Testis (tissue), 2 donors: ENCODE measurements at regions not wholly inside any gene's neighbourhood (a gene's known extent, or its start where the extent isn't known, plus 50 kb on each side); places are given as distances from the start of the nearest gene placed in this dataset.

Experiments
- CTCF ChIP-seq, 3 experiments: fragments of 450-650 bp in 2 of 3; fragments of 200-600 bp in 1 of 3; sonication (generic) in 1 of 3; IDR thresholded peaks; one replicate each; pipeline ENCODE4 v1.5.1; 2016 to 2019; ENCODE audit warnings: antibody characterized with exemption in 3 of 3, mild to moderate bottlenecking in 2 of 3, moderate library complexity in 1 of 3
- POLR2A ChIP-seq: fragments of 450-650 bp; IDR thresholded peaks from one replicate; pipeline ENCODE4 v1.6.1; 2017; ENCODE audit warnings: antibody characterized with exemption, mild to moderate bottlenecking, moderate library complexity

DNA sequence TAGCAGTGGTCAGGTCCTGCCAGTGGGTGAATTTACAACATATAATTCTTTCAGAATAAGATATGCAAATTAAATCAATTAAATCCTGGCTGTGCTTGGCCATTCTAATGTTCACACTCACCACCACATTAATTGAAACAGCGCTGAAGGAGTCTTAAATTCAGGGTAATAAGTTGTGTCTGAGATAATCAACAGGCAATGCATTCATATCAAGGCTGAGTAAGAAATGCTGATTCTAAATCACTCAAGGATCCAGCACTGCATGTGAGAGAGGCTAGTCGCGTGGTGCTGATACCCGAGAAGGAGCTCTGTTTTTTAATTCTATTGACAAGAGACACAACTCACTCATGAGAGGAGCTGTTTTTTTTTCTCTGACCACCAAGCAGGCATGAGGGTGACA, 588.8 kb upstream of the ADAMTS9 start:
- TF ChIP-seq CTCF (IDR thresholded peaks at IDR 0.05) (no peak), POLR2A (no peak)
